K562 (cell line): ENCODE measurements at regions not wholly inside any gene's neighbourhood (a gene's known extent, or its start where the extent isn't known, plus 50 kb on each side); places are given as distances from the start of the nearest gene placed in this dataset.

Experiments
- ATF4 ChIP-seq: fragments of 450-650 bp; formaldehyde crosslinking; IDR thresholded peaks from 2 replicates; pipeline ENCODE4 v1.4.0; 2022; ENCODE audit warnings: mild to moderate bottlenecking, moderate library complexity
- BRF1 ChIP-seq: IDR thresholded peaks from 3 replicates; pipeline ENCODE4 v1.6.1; 2011; ENCODE audit warnings: borderline replicate concordance, mild to moderate bottlenecking; ENCODE audit not compliant: insufficient read length; ENCODE audit errors: extremely low read depth
- CBFA2T2 ChIP-seq: fragments of 450-650 bp; conservative IDR thresholded peaks from 2 replicates; pipeline ENCODE4 v1.6.1; 2017; ENCODE audit warnings: mild to moderate bottlenecking
- CBFA2T3 ChIP-seq: fragments of 450-650 bp; IDR thresholded peaks from 2 replicates; pipeline ENCODE4 v1.6.1; 2017
- CBX3 ChIP-seq, 2 experiments: IDR thresholded peaks; 1 replicate in 1 of 2; 2 replicates in 1 of 2; pipeline ENCODE4 v1.6.1; 2012; ENCODE audit warnings: inconsistent platforms in 2 of 2, low read length in 2 of 2, borderline replicate concordance in 1 of 2, control low read depth in 1 of 2
- CHD1 ChIP-seq: fragments of 200-600 bp; sonication (generic); IDR thresholded peaks from one replicate; pipeline ENCODE4 v1.6.1; 2012; ENCODE audit warnings: mild to moderate bottlenecking, moderate library complexity, low read length, inconsistent platforms
- DACH1 ChIP-seq: fragments of 450-650 bp; IDR thresholded peaks from 2 replicates; pipeline ENCODE4 v1.6.1; 2018; ENCODE audit not compliant: partially characterized antibody
- EWSR1 ChIP-seq: fragments of 450-650 bp; IDR thresholded peaks from 2 replicates; pipeline ENCODE4 v1.6.1; 2018; ENCODE audit warnings: borderline replicate concordance, mild to moderate bottlenecking, low read depth, moderate library complexity; ENCODE audit not compliant: partially characterized antibody
- GTF2B ChIP-seq: IDR thresholded peaks from 2 replicates; pipeline ENCODE4 v1.6.1; 2011; ENCODE audit not compliant: insufficient read length; ENCODE audit errors: extremely low read depth
- KLF16 ChIP-seq: IDR thresholded peaks from 2 replicates; pipeline ENCODE4 v1.6.1; 2016; ENCODE audit warnings: antibody characterized with exemption
- LEF1 ChIP-seq: fragments of 450-650 bp; IDR thresholded peaks from 2 replicates; pipeline ENCODE4 v1.6.1; 2016; ENCODE audit warnings: mild to moderate bottlenecking
- MED1 ChIP-seq: sonication (generic); formaldehyde crosslinking; IDR thresholded peaks from 2 replicates; pipeline ENCODE4 v1.8.1; 2023; ENCODE audit warnings: missing genetic modification reagents, borderline replicate concordance
- NELFE ChIP-seq: IDR thresholded peaks from 2 replicates; pipeline ENCODE4 v1.6.1; 2011; ENCODE audit warnings: mild to moderate bottlenecking; ENCODE audit not compliant: insufficient read depth, insufficient read length
- NR2C2 ChIP-seq, 2 experiments: fragments of 200-800 bp in 1 of 2; sonication (Bioruptor generic) in 1 of 2; sonication (generic) in 1 of 2; formaldehyde crosslinking in 1 of 2; IDR thresholded peaks; 2 replicates each; pipeline versions ENCODE4 v1.6.1 to v1.8.0; 2016 to 2022; ENCODE audit warnings: mild to moderate bottlenecking in 1 of 2, missing compliant biosample characterization in 1 of 2, missing genetic modification characterization in 1 of 2, missing genetic modification reagents in 1 of 2
- POLR2B ChIP-seq: fragments of 450-650 bp; IDR thresholded peaks from 2 replicates; pipeline ENCODE4 v1.6.1; 2018; ENCODE audit warnings: low read depth; ENCODE audit not compliant: partially characterized antibody
- PREB ChIP-seq: sonication (generic); formaldehyde crosslinking; IDR thresholded peaks from 2 replicates; pipeline ENCODE4 v1.8.1; 2023; ENCODE audit warnings: mild to moderate bottlenecking, missing genetic modification reagents
- SIN3A ChIP-seq, 2 experiments: fragments of 150-350 bp in 1 of 2; IDR thresholded peaks; 2 replicates each; pipeline ENCODE4 v1.6.1; 2011 to 2016; ENCODE audit warnings: borderline replicate concordance in 2 of 2, low read depth in 2 of 2, low read length in 2 of 2, mild to moderate bottlenecking in 2 of 2, moderate library complexity in 2 of 2; ENCODE audit not compliant: control insufficient read depth in 1 of 2
- SIRT6 ChIP-seq: IDR thresholded peaks from one replicate; pipeline ENCODE4 v1.6.1; 2012; ENCODE audit warnings: low read depth, mild to moderate bottlenecking, control low read depth, inconsistent platforms, low read length, moderate library complexity
- SMARCC2 ChIP-seq: fragments of 450-650 bp; IDR thresholded peaks from 2 replicates; pipeline ENCODE4 v1.6.1; 2017; ENCODE audit warnings: antibody characterized with exemption, moderate library complexity, mild to moderate bottlenecking, low read depth
- U2AF1 ChIP-seq: fragments of 200-400 bp; formaldehyde crosslinking; optimal IDR thresholded peaks from 2 replicates; pipeline ENCODE3; 2017; ENCODE audit warnings: mild to moderate bottlenecking, low read depth, low read length, moderate library complexity
- ZFP30 ChIP-seq: fragments of 250-450 bp; sonication (Bioruptor Pico); IDR thresholded peaks from 2 replicates; pipeline ENCODE4 v1.8.0; 2022; ENCODE audit warnings: moderate library complexity, mild to moderate bottlenecking, inconsistent platforms, borderline replicate concordance
- ZKSCAN3 ChIP-seq: fragments of 250-450 bp; sonication (Bioruptor Pico); IDR thresholded peaks from 2 replicates; pipeline ENCODE4 v1.4.0; 2020
- ZNF280A ChIP-seq: fragments of 450-650 bp; IDR thresholded peaks from 2 replicates; pipeline ENCODE4 v1.6.1; 2018; ENCODE audit warnings: mild to moderate bottlenecking, low read depth; ENCODE audit not compliant: partially characterized antibody

- TF ChIP-seq PREB (CRISPR knock-in tag), result peak; percentile 20; the same call in 1 of the 2 replicates
- TF ChIP-seq ZKSCAN3 (CRISPR knock-in tag), result no peak
- TF ChIP-seq POLR2B, result no peak
- no peak for TF ChIP-seq ZNF280A
- TF ChIP-seq ZFP30, result no peak
- no peak for TF ChIP-seq CHD1
- TF ChIP-seq KLF16, result peak; percentile 73
- no peak for TF ChIP-seq SIRT6
- TF ChIP-seq SMARCC2, result no peak
- no peak for TF ChIP-seq NR2C2 (CRISPR knock-in tag; IDR thresholded peaks at IDR 0.05)
- peak; percentile 40; the same call in 1 of the 2 replicates for TF ChIP-seq NR2C2 (tag; IDR thresholded peaks at IDR 0.05)
- TF ChIP-seq CBFA2T3, result peak; percentile 81
- TF ChIP-seq DACH1, result no peak
- TF ChIP-seq GTF2B, result no peak
- TF ChIP-seq BRF1, result no peak
- TF ChIP-seq NELFE, result no peak
- no peak for TF ChIP-seq MED1 (CRISPR knock-in tag)
- TF ChIP-seq EWSR1, result no peak
- TF ChIP-seq CBFA2T2, result peak; percentile 64
- no peak for TF ChIP-seq LEF1
- no peak for TF ChIP-seq SIN3A (IDR thresholded peaks at IDR 0.05; ENCODE audit: borderline replicate concordance in 2 of 2, control insufficient read depth in 1 of 2, low read depth in 2 of 2, low read length in 2 of 2)
- TF ChIP-seq CBX3 (IDR thresholded peaks at IDR 0.05; ENCODE audit: borderline replicate concordance in 1 of 2, low read length in 2 of 2), result no peak
- TF ChIP-seq U2AF1, result no peak
- peak; percentile 26; the same call in 1 of the 2 replicates for TF ChIP-seq ATF4 (CRISPR knock-in tag)
These were observed 183.5 kb downstream of the NUAK1 start (continued) for GRCh38 chr12:105954951-105955931.
